Gastrocnemius medialis (tissue), 4 donors: ENCODE measurements at regions not wholly inside any gene's neighbourhood (a gene's known extent, or its start where the extent isn't known, plus 50 kb on each side); places are given as distances from the start of the nearest gene placed in this dataset.

Experiments used
- ATAC-seq, 2 donors: fragments of 150-250 bp; one replicate each; pipeline ENCODE4 v1.9.1; 2016
- DNase-seq, 2 donors: peaks; one replicate each; pipeline ENCODE4 v3.0.0-alpha.2; 2019
- H3K27ac ChIP-seq, 4 donors: fragments of 200-600 bp; sonication (generic); 1 replicate in 1 of 4; 2 replicates in 3 of 4; pipeline ENCODE4 v1.5.1; 2016 to 2018; ENCODE audit warnings: mild to moderate bottlenecking in 2 of 4, moderate library complexity in 1 of 4
- H3K27me3 ChIP-seq, 3 donors: fragments of 200-600 bp; sonication (generic) in 2 of 3; 1 replicate in 1 of 3; 2 replicates in 2 of 3; pipeline versions ENCODE4 v1.5.1 to v1.6.0; 2016 to 2019; ENCODE audit warnings: mild to moderate bottlenecking in 1 of 3, moderate library complexity in 1 of 3
- H3K36me3 ChIP-seq, 2 donors: fragments of 200-600 bp; sonication (generic) in 1 of 2; one replicate each; pipeline ENCODE4 v1.5.1; 2017 to 2018
- H3K4me1 ChIP-seq, 2 donors: fragments of 200-600 bp; sonication (generic) in 1 of 2; one replicate each; pipeline ENCODE4 v1.5.1; 2016 to 2017; ENCODE audit warnings: mild to moderate bottlenecking in 2 of 2
- H3K4me3 ChIP-seq, 4 donors: fragments of 200-600 bp; sonication (generic) in 3 of 4; 1 replicate in 1 of 4; 2 replicates in 3 of 4; pipeline ENCODE4 v1.5.1; 2016 to 2019; ENCODE audit warnings: mild to moderate bottlenecking in 2 of 4
- H3K9me3 ChIP-seq, 3 donors: fragments of 200-600 bp; sonication (generic) in 2 of 3; 1 replicate in 1 of 3; 2 replicates in 2 of 3; pipeline ENCODE4 v1.5.1; 2016 to 2019
- POLR2A ChIP-seq, 2 donors: fragments of 450-650 bp; IDR thresholded peaks; one replicate each; pipeline ENCODE4 v1.6.1; 2017; ENCODE audit warnings: antibody characterized with exemption in 2 of 2, mild to moderate bottlenecking in 2 of 2, moderate library complexity in 2 of 2
- in situ Hi-C, 4 donors: fragments of 200-750 bp; cut with MboI; loops; one replicate each; pipeline versions ENCODE4 v1.15.0 to v1.8.0; 2017; ENCODE audit warnings: low sequenced_read_pairs in 4 of 4
- intact Hi-C: fragments of 100-400 bp; cut with DNase I; formaldehyde crosslinking; loops from one replicate; pipeline ENCODE4 v1.15.1; 2023; ENCODE audit warnings: low total_unique reads
- TF ChIP-seq, protein P1 (sequence below), 5 experiments: fragments of 450-650 bp in 3 of 5; fragments of 200-600 bp in 2 of 5; sonication (generic) in 2 of 5; IDR thresholded peaks in 4 of 5; conservative IDR thresholded peaks in 1 of 5; 1 replicate in 4 of 5; 2 replicates in 1 of 5; pipeline ENCODE4 v1.5.1; 2016 to 2019; ENCODE audit warnings: antibody characterized with exemption in 5 of 5, mild to moderate bottlenecking in 3 of 5, moderate library complexity in 3 of 5

GRCh38 chr16:66264311-66265047 lies 102.0 kb upstream of the CDH5 start:
- Histone ChIP-seq H3K4me3 (no peak overlapping the region), H3K9me3 (no peaks in the 10 kb centered on the region), H3K27me3 (no peaks in the 10 kb centered on the region), H3K36me3 (no peaks in the 10 kb centered on the region), H3K27ac (no peak overlapping the region), H3K4me1 (peaks cover 0 to 5% of the 10 kb centered on the region in 2 donors)
- no peak for DNase-seq
- in situ Hi-C loops, result no loop called here
- TF ChIP-seq POLR2A (IDR thresholded peaks at IDR 0.05), result no peak
- TF ChIP-seq, protein P1, sequence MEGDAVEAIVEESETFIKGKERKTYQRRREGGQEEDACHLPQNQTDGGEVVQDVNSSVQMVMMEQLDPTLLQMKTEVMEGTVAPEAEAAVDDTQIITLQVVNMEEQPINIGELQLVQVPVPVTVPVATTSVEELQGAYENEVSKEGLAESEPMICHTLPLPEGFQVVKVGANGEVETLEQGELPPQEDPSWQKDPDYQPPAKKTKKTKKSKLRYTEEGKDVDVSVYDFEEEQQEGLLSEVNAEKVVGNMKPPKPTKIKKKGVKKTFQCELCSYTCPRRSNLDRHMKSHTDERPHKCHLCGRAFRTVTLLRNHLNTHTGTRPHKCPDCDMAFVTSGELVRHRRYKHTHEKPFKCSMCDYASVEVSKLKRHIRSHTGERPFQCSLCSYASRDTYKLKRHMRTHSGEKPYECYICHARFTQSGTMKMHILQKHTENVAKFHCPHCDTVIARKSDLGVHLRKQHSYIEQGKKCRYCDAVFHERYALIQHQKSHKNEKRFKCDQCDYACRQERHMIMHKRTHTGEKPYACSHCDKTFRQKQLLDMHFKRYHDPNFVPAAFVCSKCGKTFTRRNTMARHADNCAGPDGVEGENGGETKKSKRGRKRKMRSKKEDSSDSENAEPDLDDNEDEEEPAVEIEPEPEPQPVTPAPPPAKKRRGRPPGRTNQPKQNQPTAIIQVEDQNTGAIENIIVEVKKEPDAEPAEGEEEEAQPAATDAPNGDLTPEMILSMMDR (IDR thresholded peaks at IDR 0.05 in 4 of 5, conservative IDR thresholded peaks at IDR 0.05 in 1 of 5), result no peak
- intact Hi-C loops, result loop anchor here (5.0 to 10.0 kb wide), 2 partner anchors 240 to 1142 kb away; partner anchors contain the start of gene CDH11
- no peak for ATAC-seq

GRCh38 chr16:66263973-66264310 lies 102.5 kb upstream of the CDH5 start:
- Histone ChIP-seq H3K4me1 (peaks cover 0 to 5% of the 10 kb centered on the region in 2 donors), H3K27me3 (no peaks in the 10 kb centered on the region), H3K9me3 (no peaks in the 10 kb centered on the region), H3K36me3 (no peaks in the 10 kb centered on the region), H3K27ac (no peak overlapping the region), H3K4me3 (no peak overlapping the region)
- DNase-seq, result no peak
- intact Hi-C loops (loop anchor here (10.0 kb wide), 1 partner anchor 239 kb away; no protein-coding TSS in a partner anchor), in situ Hi-C loops (no loop called here)
- no peak for TF ChIP-seq POLR2A (IDR thresholded peaks at IDR 0.05)
- TF ChIP-seq, protein P1 (IDR thresholded peaks at IDR 0.05 in 4 of 5, conservative IDR thresholded peaks at IDR 0.05 in 1 of 5), result no peak
- no peak for ATAC-seq

DNA sequence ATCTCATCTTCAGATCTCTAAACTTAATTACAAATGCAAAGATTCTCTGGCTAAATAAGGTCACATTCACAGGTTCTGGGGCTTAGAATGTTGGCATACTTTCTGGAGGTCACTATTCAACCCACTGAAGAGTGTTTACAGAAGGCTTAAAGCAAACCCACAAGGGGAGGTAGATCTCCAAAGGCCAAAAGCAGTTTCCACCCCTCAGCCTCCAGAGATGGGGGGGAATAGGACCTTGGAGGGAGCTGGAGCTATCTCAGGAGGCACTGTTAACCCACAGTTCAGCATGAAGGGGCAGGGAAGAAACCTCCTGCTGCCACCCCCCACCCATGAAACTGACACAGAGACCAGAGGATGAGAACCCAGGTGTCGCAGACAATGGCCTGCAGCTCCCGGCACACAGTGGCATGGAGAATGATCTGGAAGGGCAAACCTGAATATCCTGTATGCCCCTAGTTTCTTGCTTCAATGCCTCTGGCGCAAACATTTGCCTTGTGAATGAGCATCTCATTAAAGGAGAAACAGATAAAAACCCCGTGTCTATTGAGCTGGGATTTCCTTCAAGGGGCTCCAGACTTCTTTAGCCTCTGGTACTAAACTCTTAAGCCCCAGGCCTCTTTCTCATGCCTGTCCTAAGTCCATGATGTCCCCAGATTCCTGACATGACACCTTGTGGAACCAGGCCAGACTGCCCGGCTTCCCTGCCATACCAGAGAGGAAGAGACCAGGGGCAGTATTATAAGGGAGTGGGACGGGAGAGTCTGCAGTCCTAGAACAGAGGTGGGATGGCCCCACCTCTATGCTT lies 103.1 kb upstream of the CDH5 start:
- ATAC-seq, result no peak
- H3K4me1 ChIP-seq, result peaks cover 0 to 5% of the 10 kb centered on the region in 2 donors
- TF ChIP-seq, protein P1 (IDR thresholded peaks at IDR 0.05 in 4 of 5, conservative IDR thresholded peaks at IDR 0.05 in 1 of 5), result no peak
- TF ChIP-seq POLR2A (IDR thresholded peaks at IDR 0.05), result no peak
- in situ Hi-C loops, result no loop called here
- no peaks in the 10 kb centered on the region for H3K9me3 ChIP-seq
- DNase-seq, result no peak
- no peak overlapping the region for H3K4me3 ChIP-seq
- no peaks in the 10 kb centered on the region for H3K36me3 ChIP-seq
- no peaks in the 10 kb centered on the region for H3K27me3 ChIP-seq
- intact Hi-C loops, result loop anchor here (10.0 kb wide), 1 partner anchor 239 kb away; no protein-coding TSS in a partner anchor
- peak overlapping the region in 1 of 4 donors; percentile 13 for H3K27ac ChIP-seq

GRCh38 chr16:66262253-66263167 lies 104.0 kb upstream of the CDH5 start:
- Histone ChIP-seq H3K27me3 (no peaks in the 10 kb centered on the region), H3K4me3 (no peak overlapping the region), H3K27ac (peak overlapping the region in 1 of 4 donors; percentile 24), H3K9me3 (no peaks in the 10 kb centered on the region), H3K36me3 (no peaks in the 10 kb centered on the region), H3K4me1 (peaks cover 0 to 5% of the 10 kb centered on the region in 2 donors)
- intact Hi-C loops (loop anchor here (10.0 kb wide), 1 partner anchor 238 kb away; no protein-coding TSS in a partner anchor), in situ Hi-C loops (no loop called here)
- TF ChIP-seq, protein P1 (IDR thresholded peaks at IDR 0.05 in 4 of 5, conservative IDR thresholded peaks at IDR 0.05 in 1 of 5), result no peak
- TF ChIP-seq POLR2A (IDR thresholded peaks at IDR 0.05), result no peak
- ATAC-seq (peak; percentile 27 to 40), DNase-seq (peak; percentile 35 to 60)
